HG03039 (cell line): ENCODE measurements at regions not wholly inside any gene's neighbourhood (a gene's known extent, or its start where the extent isn't known, plus 50 kb on each side); places are given as distances from the start of the nearest gene placed in this dataset.
"Not testable (repeated sequence)": the region's sequence is repeated elsewhere in the genome, so short reads cannot be mapped to it uniquely, and the experiment has no call there.

Experiments used
- ATAC-seq: cut with Tn5 transposase; IDR thresholded peaks from one replicate; pipeline ENCODE4 v1.9.1; 2021; ENCODE audit warnings: mild to moderate bottlenecking, moderate library complexity; ENCODE audit not compliant: unreplicated experiment

DNA sequence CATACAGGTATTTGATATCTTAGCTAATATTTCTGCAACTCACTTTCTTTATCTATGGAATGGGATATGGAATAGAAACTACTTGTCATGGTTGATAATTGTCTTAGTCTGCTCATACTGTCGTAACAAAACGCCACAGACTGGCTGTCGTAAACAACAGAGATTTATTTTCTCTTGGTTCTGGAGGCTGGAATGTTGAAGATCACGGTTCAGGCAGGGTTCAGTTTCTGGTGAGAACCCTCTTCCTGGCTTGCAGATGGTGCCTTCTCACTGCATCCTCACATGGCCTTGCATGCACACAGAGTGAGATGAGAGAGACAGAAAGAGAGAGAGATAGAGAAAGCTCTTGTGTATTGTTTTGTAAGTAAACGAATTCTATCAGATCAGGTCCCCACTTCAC is 332.7 kb upstream of the MAGI2 start:
- no peak for ATAC-seq

DNA sequence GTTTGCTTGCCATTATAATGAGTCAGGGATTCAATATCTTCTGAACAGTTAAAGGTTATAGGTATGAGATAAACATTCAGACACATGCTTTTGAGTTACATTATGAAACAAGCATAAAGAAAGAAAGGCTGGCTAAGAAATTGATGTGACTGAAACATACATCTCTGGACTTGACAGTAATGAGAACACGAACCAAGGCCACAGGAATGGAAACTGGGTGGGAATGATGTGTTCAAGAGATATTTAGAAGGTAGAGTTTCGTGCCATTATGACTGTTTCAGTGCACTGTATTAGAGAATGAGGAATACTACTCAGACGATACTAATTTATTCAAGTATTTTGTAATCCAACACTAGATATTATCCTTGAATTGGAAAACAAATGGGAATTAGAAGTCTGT is 332.1 kb upstream of the MAGI2 start:
- no peak for ATAC-seq

DNA sequence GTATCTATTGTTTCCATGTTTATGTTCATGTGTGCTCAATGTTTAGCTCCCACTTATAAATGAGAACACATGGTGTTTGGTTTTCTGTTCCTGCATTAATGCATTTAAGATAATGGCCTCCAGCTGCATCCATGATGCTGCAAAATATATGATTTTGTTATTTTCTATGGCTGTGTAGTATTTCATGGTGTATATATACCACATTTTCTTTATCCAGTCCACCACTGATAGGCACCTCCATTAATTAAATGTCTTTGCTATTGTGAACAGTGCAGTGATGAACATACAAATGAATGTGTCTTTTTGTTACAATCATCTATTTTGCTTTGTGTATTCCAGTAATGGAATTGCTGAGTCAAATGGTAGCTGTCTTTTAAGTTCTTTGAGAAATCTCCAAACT is 329.4 kb upstream of the MAGI2 start:
- ATAC-seq, result no peak

DNA sequence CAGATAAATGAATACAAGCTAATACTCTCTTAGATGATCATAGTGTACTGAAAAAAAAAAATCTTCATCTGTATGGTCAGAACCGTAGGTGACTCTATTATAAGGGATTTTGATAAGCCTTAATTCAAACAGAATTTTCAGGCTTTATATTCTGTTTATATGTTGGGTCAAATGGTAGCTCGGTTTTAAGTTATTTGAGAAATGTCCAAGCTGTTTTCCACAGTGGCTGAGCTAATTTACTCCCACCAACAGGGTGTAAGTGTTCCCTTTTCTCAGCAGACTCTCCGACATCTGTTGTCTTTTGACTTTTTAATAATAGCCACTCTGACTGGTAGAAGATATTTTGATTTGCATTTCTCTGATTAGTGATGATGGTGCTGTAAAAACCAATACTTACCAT is 328.8 kb upstream of the MAGI2 start:
- no peak for ATAC-seq

DNA sequence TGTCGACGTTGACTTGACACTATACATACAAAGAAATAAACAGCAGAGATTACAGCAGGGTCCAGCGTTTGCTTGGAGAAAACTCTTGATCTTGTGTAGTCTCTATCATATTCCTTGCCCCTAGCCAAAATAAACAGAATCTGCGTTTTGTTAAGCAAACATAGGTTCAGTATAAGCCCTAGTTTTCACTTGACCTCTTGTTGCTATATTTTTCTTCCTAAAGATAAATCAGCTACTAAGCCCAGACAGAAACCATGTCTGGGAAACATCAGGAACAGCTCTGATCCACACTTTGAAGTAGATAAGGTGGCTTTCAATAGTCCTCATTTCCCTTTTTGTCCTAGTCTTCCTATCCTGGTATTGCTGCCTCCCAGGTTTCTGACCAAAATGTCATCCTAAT is 328.2 kb upstream of the MAGI2 start:
- ATAC-seq, result no peak

DNA sequence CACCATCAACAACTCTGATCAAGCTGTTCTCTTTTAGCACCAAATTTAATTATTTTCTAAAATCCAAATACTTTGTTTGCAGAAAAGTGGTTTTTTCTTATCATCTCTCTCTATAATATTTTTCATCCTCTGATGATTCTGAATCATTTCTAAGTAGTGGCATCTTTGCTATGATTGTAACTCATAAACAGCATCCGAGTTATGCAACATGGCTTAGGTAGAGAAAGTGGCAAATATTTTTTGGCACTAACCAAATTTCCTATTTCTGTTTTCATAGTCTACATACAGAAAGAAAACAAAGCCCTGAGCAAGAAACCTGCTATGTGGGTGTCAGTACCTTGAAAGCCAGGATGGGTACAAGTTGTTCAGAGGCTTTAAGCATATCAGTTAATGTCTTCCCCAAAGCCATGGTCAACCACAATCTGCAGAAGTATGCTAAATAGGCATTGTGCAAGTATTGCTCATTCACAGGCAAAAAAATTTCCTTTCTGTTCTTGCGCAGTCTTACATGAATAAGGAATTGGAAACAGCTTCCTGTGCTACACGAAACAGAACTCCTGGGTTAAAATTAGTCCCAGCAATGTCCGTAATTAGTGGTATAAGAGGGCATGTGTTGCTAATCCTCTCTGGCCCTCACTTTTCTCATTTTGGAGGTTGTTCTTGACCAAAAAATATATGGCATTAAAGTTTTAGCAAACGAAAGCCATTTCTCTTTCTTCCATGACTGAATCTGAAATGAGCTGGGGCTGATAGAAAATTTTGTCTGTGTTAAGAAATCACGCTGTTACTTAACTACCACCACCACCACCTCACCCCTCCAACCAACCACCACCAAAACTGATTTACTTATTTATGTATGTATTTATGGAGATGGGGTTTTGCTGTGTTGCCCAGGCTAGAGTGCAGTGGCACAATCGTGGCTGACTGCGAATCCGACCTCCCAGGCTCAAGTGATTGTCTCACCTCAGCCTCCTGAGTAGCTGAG is 325.6 kb upstream of the MAGI2 start:
- ATAC-seq, result no peak

DNA sequence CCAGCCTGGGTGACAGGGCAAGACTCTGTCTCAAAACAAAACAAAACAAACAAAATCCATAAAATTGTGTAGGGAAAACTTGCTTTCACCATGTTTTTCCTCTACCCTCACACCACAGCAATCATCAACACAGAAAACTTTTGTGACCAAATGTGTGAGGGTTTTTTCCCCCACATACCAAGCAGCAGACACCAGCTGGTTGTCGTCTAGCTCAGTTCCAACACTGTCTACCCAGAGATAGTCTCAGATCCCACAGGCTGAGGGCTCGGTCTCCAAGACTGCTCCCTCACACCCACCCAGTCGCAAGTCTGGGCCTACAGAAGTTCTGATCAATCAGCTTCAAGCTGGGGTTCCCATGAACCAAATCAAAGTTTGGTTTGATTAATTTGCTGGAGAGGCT is 322.4 kb upstream of the MAGI2 start:
- no peak for ATAC-seq

DNA sequence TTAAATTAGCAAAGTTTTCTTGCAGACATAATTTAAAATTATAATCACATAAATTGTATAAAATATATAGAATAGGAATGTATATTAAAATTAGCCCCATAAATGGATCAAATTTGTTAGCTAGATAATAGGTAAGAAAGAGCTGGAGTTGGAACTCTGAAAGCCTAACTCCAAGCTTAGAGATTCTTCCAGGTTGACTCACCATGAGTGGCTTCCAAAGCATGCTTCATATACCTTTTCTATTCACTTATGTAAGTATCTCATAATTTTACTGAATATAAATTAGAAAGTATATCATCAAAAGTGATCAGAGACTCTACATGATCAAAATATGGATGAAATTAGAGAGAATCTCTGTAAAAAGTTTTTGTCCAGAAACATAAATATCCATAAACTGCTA is 320.7 kb upstream of the MAGI2 start:
- ATAC-seq, result no peak

DNA sequence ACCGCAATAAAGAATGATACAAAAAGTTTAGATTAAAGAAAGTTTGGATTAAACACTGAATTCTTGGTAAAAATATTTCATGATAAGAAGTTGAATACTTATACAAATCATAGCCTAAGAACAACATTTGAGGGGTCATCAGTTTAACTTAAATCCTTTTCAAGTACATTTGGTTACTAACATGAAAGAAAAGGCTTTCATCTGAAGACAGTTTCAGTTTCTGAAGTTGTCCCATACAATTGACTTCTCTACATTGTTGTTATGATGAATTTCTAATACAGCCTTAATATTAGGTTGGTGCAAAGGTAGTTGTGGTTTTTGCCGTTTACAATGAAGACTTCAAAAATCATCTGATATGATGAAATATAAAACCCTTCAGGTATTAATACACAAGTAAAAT is 317.5 kb upstream of the MAGI2 start:
- no peak for ATAC-seq

DNA sequence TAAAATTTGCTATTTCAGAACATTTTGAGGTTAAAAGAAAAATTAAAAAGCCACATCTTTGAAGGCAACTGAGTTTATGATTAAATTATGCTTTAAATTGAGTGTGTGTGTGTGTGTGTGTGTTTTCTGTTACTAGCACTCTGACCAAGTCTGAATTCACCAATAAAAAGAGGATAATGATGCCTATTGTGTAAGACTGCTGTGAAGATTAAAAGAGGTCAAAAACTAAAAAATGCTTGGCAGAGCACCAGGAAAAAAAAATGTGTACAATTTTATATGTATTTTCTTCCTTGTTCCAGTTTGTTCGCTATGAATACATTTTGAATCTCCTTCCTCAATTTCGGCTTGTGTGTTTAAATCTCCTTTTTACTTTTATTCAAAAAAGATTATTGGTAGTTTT is 316.6 kb upstream of the MAGI2 start:
- ATAC-seq, result no peak

DNA sequence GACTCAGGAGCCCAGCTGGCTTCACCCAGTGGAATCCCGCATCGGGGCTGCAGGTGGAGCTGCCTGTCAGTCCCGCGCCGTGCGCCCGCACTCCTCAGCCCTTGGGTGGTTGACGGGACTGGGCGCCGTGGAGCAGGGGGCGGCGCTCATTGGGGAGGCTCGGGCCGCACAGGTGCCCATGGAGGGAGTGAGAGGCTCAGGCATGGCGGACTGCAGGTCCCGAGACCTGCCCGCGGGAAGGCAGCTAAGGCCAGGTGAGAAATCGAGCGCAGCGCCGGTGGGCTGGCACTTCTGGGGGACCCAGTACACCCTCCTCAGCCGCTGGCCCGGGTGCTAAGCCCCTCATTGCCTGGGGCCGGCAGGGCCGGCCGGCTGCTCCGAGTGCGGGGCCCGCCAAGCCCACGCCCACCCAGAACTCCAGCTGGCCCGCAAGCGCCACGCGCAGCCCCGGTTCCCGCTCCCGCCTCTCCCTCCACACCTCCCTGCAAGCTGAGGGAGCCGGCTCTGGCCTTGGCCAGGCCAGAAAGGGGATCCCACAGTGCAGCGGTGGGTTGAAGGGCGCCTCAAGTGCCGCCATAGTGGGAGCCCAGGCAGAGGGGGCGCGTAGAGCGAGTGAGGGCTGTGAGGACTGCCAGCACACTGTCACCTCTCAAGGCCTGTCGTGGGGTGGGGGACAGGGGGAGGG is 314.6 kb upstream of the MAGI2 start:
- ATAC-seq, result not testable (repeated sequence)

DNA sequence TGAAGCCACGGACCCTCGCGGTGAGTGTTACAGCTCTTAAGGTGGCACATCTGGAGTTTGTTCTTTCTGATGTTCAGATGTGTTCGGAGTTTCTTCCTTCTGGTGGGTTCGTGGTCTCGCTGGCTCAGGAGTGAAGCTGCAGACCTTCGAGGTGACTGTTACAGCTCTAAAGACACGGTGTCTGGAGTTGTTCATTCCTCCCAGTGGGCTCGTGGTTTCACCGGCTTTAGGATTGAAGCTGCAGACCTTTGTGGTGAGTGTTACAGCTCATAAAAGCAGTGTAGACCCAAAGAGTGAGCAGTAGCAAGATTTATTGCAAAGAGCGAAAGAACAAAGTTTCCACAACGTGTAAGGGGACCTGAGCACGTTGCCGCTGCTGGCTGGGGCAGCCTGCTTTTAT is 313.7 kb upstream of the MAGI2 start:
- not testable (repeated sequence) for ATAC-seq

DNA sequence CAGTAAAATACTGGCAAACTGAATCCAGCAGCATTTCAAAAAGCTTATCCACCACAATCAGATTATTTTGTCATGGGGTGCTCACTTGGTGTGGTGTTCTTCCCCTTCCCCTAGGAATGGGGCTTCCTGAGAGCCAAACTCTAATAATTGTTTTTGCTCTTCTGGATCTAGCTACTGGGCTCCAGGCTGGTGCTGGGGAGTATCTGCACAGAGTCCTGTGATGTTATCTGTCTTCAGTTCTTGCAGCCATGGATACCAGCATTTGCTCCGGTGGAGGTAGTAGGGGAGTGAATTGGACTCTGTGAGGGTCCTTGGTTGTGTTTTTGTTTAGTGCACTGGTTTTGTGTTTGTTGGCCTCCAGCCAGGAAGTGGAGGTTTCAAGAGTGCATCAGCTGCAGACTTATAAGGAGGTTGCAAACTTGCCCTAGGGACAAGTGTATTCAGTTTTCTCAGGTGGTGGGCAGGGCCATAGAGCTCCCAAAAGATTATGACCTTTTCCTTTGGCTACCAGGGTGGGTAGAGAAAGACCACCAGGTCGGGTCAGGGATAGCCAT is 308.5 kb upstream of the MAGI2 start:
- no peak for ATAC-seq

DNA sequence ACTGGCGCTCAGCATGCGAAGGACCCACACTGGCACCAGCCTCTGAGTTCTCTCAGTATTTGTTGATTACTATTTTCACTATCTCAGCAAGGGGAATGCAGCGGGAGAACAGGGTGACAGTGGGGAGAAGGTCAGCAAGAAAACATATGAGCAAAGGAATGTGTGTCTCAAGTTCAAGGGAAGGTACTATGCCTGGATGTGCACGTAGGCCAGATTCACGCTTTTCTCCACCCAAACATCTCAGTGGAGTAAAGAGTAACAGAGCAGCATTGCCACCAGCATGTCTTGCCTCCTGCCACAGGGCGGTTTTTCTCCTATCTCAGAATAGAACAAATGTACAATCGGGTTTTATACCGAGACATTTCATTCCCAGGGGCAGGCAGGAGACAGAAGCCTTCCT is 297.5 kb upstream of the MAGI2 start:
- ATAC-seq, result not testable (repeated sequence)

DNA sequence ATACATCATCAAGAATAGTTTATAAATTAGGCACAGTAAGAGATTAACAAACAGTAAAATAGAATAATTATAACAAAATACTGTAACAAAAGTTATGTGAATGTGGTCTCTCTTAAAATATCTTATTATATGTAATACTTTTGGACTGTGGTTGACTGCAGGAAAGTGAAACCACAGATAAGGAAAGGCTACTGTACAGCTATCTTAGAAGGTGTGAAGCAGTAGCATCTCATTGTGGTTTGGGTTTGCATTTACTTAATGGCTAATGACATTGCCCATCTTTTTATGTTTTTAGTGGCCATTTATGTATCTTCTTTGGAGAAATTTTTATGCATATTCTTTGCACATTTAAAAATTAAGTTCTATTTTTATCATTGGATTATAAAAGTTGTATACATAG is 296.4 kb upstream of the MAGI2 start:
- no peak for ATAC-seq

DNA sequence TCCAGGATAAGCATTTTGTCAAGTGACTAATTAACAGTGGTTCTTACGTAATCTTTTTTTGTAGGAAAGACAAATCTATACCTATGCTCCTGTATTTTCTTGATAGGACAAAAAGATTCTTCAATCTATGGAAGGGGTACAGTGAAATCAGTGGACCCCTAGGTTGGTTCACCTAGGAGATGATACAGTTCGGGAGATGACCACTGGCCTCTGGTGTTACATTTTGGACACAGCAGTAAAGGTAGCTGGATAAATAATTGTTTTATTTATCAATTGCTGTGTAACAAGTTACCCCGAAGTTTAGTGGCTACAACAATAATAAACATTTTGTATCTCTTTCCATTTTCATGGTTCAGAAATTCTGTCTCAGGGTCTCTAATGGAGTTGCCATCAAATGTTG is 288.2 kb upstream of the MAGI2 start:
- ATAC-seq, result no peak

DNA sequence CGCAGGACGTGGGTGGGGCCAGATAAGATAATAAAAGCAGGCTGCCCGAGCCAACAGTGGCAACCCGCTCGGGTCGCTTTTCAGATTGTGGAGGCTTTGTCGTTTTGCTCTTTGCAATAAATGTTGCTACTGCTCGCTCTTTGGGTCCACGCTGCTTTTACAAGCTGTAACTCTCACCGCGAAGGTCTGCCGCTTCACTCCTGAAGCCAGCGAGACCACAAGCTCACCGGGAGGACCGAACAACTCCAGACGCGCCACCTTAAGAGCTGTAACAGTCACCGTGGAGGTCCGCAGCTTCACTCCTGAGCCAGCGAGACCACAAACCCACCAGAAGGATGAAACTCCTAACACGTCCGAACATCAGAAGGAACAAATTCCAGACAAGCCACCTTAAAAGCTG is 286.6 kb upstream of the MAGI2 start:
- no peak for ATAC-seq

DNA sequence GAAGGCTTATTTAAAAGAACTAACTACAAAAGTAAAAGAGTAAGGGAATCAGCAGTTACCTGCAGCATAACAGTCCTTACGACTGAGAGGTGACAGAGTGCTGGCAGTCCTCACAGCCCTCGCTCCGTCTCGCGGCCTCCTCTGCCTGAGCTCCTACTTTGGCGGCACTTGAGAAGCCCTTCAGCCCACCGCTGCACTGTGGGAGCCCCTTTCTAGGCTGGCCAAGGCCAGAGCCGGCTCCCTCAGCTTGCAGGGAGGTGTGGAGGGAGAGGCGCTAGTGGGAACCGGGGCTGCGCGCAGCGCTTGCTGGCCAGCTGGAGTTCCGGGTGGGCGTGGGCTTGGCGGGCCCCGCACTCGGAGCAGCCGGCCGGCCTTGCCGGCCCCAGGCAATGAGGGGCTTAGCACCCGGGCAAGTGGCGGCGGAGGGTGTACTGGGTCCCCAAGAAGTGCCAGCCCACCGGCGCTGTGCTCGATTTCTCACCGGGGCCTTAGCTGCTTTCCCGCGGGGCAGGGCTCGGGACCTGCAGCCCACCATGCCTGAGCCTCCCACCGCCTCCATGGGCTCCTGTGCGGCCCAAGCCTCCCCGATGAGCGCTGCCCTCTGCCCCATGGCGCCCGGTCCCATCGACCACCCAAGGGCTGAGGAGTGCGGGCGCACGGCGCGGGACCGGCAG is 285.7 kb upstream of the MAGI2 start:
- not testable (repeated sequence) for ATAC-seq

DNA sequence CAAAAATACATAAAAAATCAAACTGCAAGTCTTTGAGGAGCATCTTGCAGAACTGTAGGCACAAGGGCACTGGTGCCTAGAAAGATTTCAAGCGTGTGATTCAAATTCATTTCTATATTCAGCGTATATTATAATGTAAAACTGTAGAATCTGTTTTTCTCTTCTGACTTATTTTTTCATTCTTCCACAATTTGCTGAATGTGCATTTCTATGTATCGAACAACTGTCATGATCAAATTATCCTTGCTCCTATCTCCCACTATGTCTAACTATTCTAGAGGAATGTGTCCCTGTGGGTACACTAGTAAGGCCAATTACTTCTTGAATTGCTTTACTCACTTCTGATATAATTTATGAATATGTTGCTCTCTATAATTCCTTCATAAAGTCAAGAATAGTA is 283.0 kb upstream of the MAGI2 start:
- ATAC-seq, result no peak

DNA sequence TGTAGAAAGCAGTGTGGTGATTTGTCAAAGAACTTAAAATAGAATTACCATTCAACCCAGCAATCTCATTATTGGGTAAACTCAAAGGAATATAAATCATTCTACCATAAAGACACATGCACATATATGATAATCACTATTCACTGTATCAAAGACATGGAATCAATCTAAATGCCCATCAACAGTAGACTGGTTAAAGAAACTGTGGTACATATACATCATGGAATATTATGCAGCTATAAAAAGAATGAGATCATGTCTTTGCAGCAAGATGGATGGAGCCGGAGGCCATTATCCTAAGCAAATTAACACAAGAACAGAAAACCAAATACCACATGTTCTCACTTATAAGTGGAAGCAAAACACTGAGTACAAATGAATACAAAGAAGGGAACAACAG is 281.5 kb upstream of the MAGI2 start:
- no peak for ATAC-seq

DNA sequence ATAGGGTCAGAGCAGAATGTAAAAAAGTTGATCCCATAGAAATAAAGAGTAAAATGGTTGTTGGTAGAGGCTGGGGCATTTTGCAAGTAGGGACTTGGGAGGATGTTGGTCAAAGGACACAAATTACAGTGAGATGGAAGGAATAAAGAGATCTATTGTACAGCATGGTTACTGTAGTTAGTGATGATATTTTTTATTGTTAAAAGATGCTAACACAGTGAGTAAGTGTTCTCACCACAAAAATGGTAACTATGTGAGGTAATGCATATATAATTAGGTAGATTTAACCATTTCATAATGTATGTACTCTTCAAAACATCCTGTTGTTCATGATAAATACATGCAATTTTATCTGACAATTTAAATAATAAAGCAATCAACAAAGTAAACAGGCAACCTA is 280.7 kb upstream of the MAGI2 start:
- ATAC-seq, result no peak
